CD14-positive monocyte (primary cell): ENCODE measurements at regions not wholly inside any gene's neighbourhood (a gene's known extent, or its start where the extent isn't known, plus 50 kb on each side); places are given as distances from the start of the nearest gene placed in this dataset.

Experiments
- DNase-seq, 3 donors: peaks; one replicate each; pipeline ENCODE4 v3.0.0-alpha.2; 2011 to 2022
- H2AFZ ChIP-seq: 2 replicates; pipeline ENCODE4 v1.6.0; 2012; ENCODE audit warnings: mild to moderate bottlenecking, low read depth, low read length, inconsistent platforms; ENCODE audit not compliant: insufficient read depth, poor library complexity, severe bottlenecking
- H3K27ac ChIP-seq, 2 donors: 1 replicate in 1 of 2; 2 replicates in 1 of 2; pipeline ENCODE4 v1.5.1; 2012 to 2013; ENCODE audit warnings: low read length in 2 of 2, control low read depth in 1 of 2, inconsistent platforms in 1 of 2, low read depth in 1 of 2, mild to moderate bottlenecking in 1 of 2
- H3K27me3 ChIP-seq, 2 donors: one replicate each; pipeline versions ENCODE4 v1.6.0 to v1.6.1; 2011 to 2013; ENCODE audit warnings: low read length in 2 of 2; ENCODE audit not compliant: control insufficient read depth in 2 of 2, insufficient read depth in 2 of 2
- H3K36me3 ChIP-seq, 2 donors: replicated peaks in 1 of 2; 1 replicate in 1 of 2; 2 replicates in 1 of 2; pipeline versions ENCODE4 v1.5.1 to v1.6.1; 2012 to 2013; ENCODE audit warnings: low read length in 2 of 2, control low read depth in 1 of 2, inconsistent platforms in 1 of 2, mild to moderate bottlenecking in 1 of 2; ENCODE audit not compliant: insufficient read depth in 2 of 2, control insufficient read depth in 1 of 2
- H3K4me1 ChIP-seq, 2 donors: 1 replicate in 1 of 2; 2 replicates in 1 of 2; pipeline versions ENCODE4 v1.5.1 to v1.6.1; 2012 to 2013; ENCODE audit warnings: low read length in 2 of 2, control low read depth in 1 of 2, inconsistent platforms in 1 of 2, mild to moderate bottlenecking in 1 of 2, moderate library complexity in 1 of 2; ENCODE audit not compliant: insufficient read depth in 2 of 2, control insufficient read depth in 1 of 2
- H3K4me2 ChIP-seq: replicated peaks from 2 replicates; pipeline ENCODE3; 2012; ENCODE audit warnings: low read length, moderate library complexity, mild to moderate bottlenecking; ENCODE audit not compliant: poor library complexity, severe bottlenecking; ENCODE audit errors: extremely low read depth
- H3K4me3 ChIP-seq, 3 experiments: fragments of 200-600 bp in 1 of 3; sonication (generic) in 1 of 3; replicated peaks in 1 of 3; 1 replicate in 2 of 3; 2 replicates in 1 of 3; pipeline ENCODE4 v1.5.1; 2011 to 2013; ENCODE audit warnings: low read length in 3 of 3, mild to moderate bottlenecking in 3 of 3, control low read depth in 2 of 3, low read depth in 2 of 3, inconsistent platforms in 1 of 3, moderate library complexity in 1 of 3
- H3K79me2 ChIP-seq: 2 replicates; pipeline ENCODE4 v1.6.0; 2012; ENCODE audit warnings: mild to moderate bottlenecking, control low read depth, inconsistent platforms, low read length, moderate library complexity; ENCODE audit not compliant: insufficient read depth
- H3K9ac ChIP-seq: 2 replicates; pipeline ENCODE4 v1.6.0; 2017; ENCODE audit warnings: low read length, mild to moderate bottlenecking; ENCODE audit not compliant: insufficient read depth, poor library complexity, severe bottlenecking
- H3K9me3 ChIP-seq, 2 donors: replicated peaks in 1 of 2; 1 replicate in 1 of 2; 2 replicates in 1 of 2; pipeline versions ENCODE4 v1.5.1 to v1.6.1; 2012 to 2013; ENCODE audit warnings: low read length in 2 of 2, control low read depth in 1 of 2; ENCODE audit not compliant: control insufficient read depth in 1 of 2, insufficient read depth in 1 of 2
- H4K20me1 ChIP-seq: 2 replicates; pipeline ENCODE4 v1.6.0; 2012; ENCODE audit warnings: mild to moderate bottlenecking, low read length, control low read depth, moderate library complexity; ENCODE audit not compliant: insufficient read depth
- H3K27ac Mint-ChIP-seq, 7 donors: one replicate each; pipeline ENCODE4 v1.8.0; 2020; ENCODE audit warnings: mild to moderate bottlenecking in 7 of 7, mixed read lengths in 7 of 7, moderate library complexity in 6 of 7, inconsistent platforms in 2 of 7
- H3K27me3 Mint-ChIP-seq, 3 donors: one replicate each; pipeline ENCODE4 v1.8.0; 2021 to 2022; ENCODE audit warnings: low read depth in 3 of 3, mild to moderate bottlenecking in 3 of 3, mixed read lengths in 3 of 3, moderate library complexity in 3 of 3, inconsistent platforms in 1 of 3
- H3K36me3 Mint-ChIP-seq, 2 donors: one replicate each; pipeline ENCODE4 v1.8.0; 2020; ENCODE audit warnings: mixed read lengths in 2 of 2, inconsistent platforms in 1 of 2, mild to moderate bottlenecking in 1 of 2
- H3K4me1 Mint-ChIP-seq: one replicate; pipeline ENCODE4 v1.8.0; 2020; ENCODE audit warnings: mild to moderate bottlenecking, mixed read lengths
- H3K4me3 Mint-ChIP-seq, 2 donors: one replicate each; pipeline ENCODE4 v1.8.0; 2020; ENCODE audit warnings: mild to moderate bottlenecking in 2 of 2, mixed read lengths in 2 of 2, moderate library complexity in 1 of 2
- H3K9me3 Mint-ChIP-seq, 7 donors: one replicate each; pipeline ENCODE4 v1.8.0; 2020 to 2022; ENCODE audit warnings: mixed read lengths in 7 of 7, mild to moderate bottlenecking in 6 of 7, moderate library complexity in 6 of 7, inconsistent platforms in 2 of 7
- WGBS: methylation state at CpG from one replicate; pipeline ENCODE4 v1.1.5; 2013; ENCODE audit warnings: missing lambda C conversion rate; ENCODE audit not compliant: insufficient coverage; 5-methylcytosine and 5-hydroxymethylcytosine counted together
- intact Hi-C, 2 donors: fragments of 100-400 bp; cut with micrococcal nuclease; formaldehyde crosslinking; loops; one replicate each; pipeline versions ENCODE4 v1.15.0 to v1.15.1; 2023
- TF ChIP-seq, protein P1 (sequence below): fragments of 200-600 bp; IDR thresholded peaks from one replicate; pipeline ENCODE4 v1.8.0; 2022; ENCODE audit warnings: antibody characterized with exemption, mild to moderate bottlenecking

DNA sequence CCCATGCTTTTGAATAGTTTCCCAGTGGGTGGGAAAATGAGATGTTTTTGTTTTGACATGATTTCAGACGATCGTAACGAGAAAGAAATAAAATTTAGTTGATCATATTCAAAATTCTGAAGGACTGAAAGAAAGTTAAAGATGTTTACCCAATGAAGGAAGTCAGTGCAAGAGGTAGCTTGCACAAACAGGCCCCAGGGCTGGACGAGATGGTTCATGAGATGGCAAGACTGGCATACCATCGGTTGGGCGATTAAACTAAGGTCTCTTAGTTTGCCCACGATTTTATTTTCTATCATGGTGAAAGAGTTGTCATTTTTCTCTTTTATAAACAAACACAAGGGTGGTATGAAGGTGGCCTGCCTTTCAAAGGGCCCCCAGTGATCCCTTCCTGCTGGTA is 124.5 kb upstream of the TBX5 start:
- WGBS, result 83% methylated on average over 4 of the region's 7 CpGs
- H3K36me3 Mint-ChIP-seq, result no peaks in the 10 kb centered on the region
- H2AFZ ChIP-seq, result no peak overlapping the region
- H3K36me3 ChIP-seq, result no peaks in the 10 kb centered on the region
- H3K79me2 ChIP-seq, result no peaks in the 10 kb centered on the region
- no peaks in the 10 kb centered on the region for H3K4me1 ChIP-seq
- intact Hi-C loops, result no loop called here
- no peak overlapping the region for H3K4me3 Mint-ChIP-seq
- peaks cover 0 to 2% of the 10 kb centered on the region in 2 donors for H3K27me3 ChIP-seq
- no peak for DNase-seq
- H3K9me3 ChIP-seq, result no peaks in the 10 kb centered on the region
- no peak overlapping the region for H3K27ac Mint-ChIP-seq
- no peak overlapping the region for H3K4me3 ChIP-seq
- no peak overlapping the region for H3K9ac ChIP-seq
- no peak overlapping the region for H3K27ac ChIP-seq
- TF ChIP-seq, protein P1, sequence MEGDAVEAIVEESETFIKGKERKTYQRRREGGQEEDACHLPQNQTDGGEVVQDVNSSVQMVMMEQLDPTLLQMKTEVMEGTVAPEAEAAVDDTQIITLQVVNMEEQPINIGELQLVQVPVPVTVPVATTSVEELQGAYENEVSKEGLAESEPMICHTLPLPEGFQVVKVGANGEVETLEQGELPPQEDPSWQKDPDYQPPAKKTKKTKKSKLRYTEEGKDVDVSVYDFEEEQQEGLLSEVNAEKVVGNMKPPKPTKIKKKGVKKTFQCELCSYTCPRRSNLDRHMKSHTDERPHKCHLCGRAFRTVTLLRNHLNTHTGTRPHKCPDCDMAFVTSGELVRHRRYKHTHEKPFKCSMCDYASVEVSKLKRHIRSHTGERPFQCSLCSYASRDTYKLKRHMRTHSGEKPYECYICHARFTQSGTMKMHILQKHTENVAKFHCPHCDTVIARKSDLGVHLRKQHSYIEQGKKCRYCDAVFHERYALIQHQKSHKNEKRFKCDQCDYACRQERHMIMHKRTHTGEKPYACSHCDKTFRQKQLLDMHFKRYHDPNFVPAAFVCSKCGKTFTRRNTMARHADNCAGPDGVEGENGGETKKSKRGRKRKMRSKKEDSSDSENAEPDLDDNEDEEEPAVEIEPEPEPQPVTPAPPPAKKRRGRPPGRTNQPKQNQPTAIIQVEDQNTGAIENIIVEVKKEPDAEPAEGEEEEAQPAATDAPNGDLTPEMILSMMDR, result no peak
- peaks cover 3 to 4% (median 4%) of the 10 kb centered on the region in 3 donors for H3K27me3 Mint-ChIP-seq
- no peaks in the 10 kb centered on the region for H3K9me3 Mint-ChIP-seq
- no peaks in the 10 kb centered on the region for H3K4me1 Mint-ChIP-seq
- no peaks in the 10 kb centered on the region for H4K20me1 ChIP-seq
- no peak overlapping the region for H3K4me2 ChIP-seq

DNA sequence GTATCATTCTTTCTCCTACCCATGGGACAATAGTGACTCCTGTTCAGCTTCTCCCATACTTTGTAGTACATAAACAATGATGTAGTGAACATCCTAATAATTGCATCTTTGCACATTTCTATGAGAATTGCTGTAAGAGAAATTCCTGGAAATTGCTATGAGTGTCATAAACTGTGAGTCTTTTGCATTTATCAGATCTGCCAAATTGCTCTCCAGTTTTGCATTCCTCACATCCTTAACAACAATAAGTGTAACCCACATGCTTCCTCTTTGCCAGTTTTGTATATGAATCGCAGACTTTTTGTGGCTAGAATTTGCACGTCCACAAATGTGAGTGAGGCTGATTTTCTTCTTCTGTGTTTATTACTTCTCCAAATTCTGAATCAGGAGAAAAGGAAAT is 124.0 kb upstream of the TBX5 start:
- Histone ChIP-seq H3K9ac (no peak overlapping the region), H3K4me3 (no peak overlapping the region), H3K4me1 (no peaks in the 10 kb centered on the region), H3K79me2 (no peaks in the 10 kb centered on the region), H3K27me3 (peaks cover 0 to 2% of the 10 kb centered on the region in 2 donors), H3K36me3 (no peaks in the 10 kb centered on the region), H3K4me2 (no peak overlapping the region), H3K27ac (no peak overlapping the region), H3K9me3 (no peaks in the 10 kb centered on the region), H4K20me1 (no peaks in the 10 kb centered on the region), H2AFZ (no peak overlapping the region)
- no peaks in the 10 kb centered on the region for H3K4me1 Mint-ChIP-seq
- no peak overlapping the region for H3K27ac Mint-ChIP-seq
- H3K36me3 Mint-ChIP-seq, result no peaks in the 10 kb centered on the region
- intact Hi-C loops, result no loop called here
- no peaks in the 10 kb centered on the region for H3K9me3 Mint-ChIP-seq
- no peak overlapping the region for H3K4me3 Mint-ChIP-seq
- TF ChIP-seq, protein P1, result no peak
- H3K27me3 Mint-ChIP-seq, result peaks cover 3 to 4% (median 4%) of the 10 kb centered on the region in 3 donors
- WGBS, result no CpG with 5 or more reads among the region's 2 CpGs
- no peak for DNase-seq
